Retinal pigment epithelial cell (primary cell): ENCODE measurements at regions not wholly inside any gene's neighbourhood (a gene's known extent, or its start where the extent isn't known, plus 50 kb on each side); places are given as distances from the start of the nearest gene placed in this dataset.
"Not testable (repeated sequence)": the region's sequence is repeated elsewhere in the genome, so short reads cannot be mapped to it uniquely, and the experiment has no call there.

Source experiments
- DNase-seq: peaks from one replicate; pipeline ENCODE4 v3.0.0-alpha.2; 2010; ENCODE audit warnings: low read depth
- H3K4me3 ChIP-seq: 2 replicates; pipeline ENCODE4 v1.5.1; 2011; ENCODE audit warnings: mild to moderate bottlenecking, low read length, control low read depth, moderate library complexity
- CTCF ChIP-seq: conservative IDR thresholded peaks from 2 replicates; pipeline ENCODE4 v1.5.1; 2011; ENCODE audit warnings: low read depth, low read length, control low read depth, inconsistent platforms

- no peak for TF ChIP-seq CTCF
- H3K4me3 ChIP-seq, result no peak overlapping the region
- DNase-seq, result no peak
These were observed 75.8 kb upstream of the SLC38A4 start for GRCh38 chr12:46901464-46902205.

GRCh38 chr12:46903058-46903457 is 77.3 kb upstream of the SLC38A4 start:
- DNase-seq, result no peak
- H3K4me3 ChIP-seq, result no peak overlapping the region
- no peak for TF ChIP-seq CTCF

- DNase-seq, result no peak
- no peak overlapping the region for H3K4me3 ChIP-seq
- no peak for TF ChIP-seq CTCF
These were observed 78.8 kb upstream of the SLC38A4 start for GRCh38 chr12:46904406-46905238.

- not testable (repeated sequence) for H3K4me3 ChIP-seq, DNase-seq
These were observed 79.4 kb upstream of the SLC38A4 start for GRCh38 chr12:46905239-46905627.

GRCh38 chr12:46907791-46908190 is 82.0 kb upstream of the SLC38A4 start:
- no peak for TF ChIP-seq CTCF
- no peak for DNase-seq
- H3K4me3 ChIP-seq, result no peak overlapping the region

GRCh38 chr12:46908236-46908935 is 82.6 kb upstream of the SLC38A4 start:
- DNase-seq, result no peak
- no peak for TF ChIP-seq CTCF
- no peak overlapping the region for H3K4me3 ChIP-seq

GRCh38 chr12:46908936-46909635 is 83.3 kb upstream of the SLC38A4 start:
- TF ChIP-seq CTCF, result no peak
- H3K4me3 ChIP-seq, result no peak overlapping the region
- DNase-seq, result no peak
